Coronary artery (tissue), 2 donors: ENCODE measurements at regions not wholly inside any gene's neighbourhood (a gene's known extent, or its start where the extent isn't known, plus 50 kb on each side); places are given as distances from the start of the nearest gene placed in this dataset.
A peak's percentile ranks its signal among the peaks of the same experiment; 100 is the strongest.
"Not testable (repeated sequence)": the region's sequence is repeated elsewhere in the genome, so short reads cannot be mapped to it uniquely, and the experiment has no call there.

Experiments
- DNase-seq: peaks from one replicate; pipeline ENCODE4 v3.0.0-alpha.2; 2017; ENCODE audit warnings: low spot score
- H3K27ac ChIP-seq, 2 donors: fragments of 200-600 bp; sonication (generic); one replicate each; pipeline ENCODE4 v1.5.1; 2016 to 2019
- H3K4me3 ChIP-seq: fragments of 200-600 bp; sonication (generic); 2 replicates; pipeline ENCODE4 v1.5.1; 2016; ENCODE audit warnings: mild to moderate bottlenecking, moderate library complexity
- CTCF ChIP-seq: fragments of 200-600 bp; sonication (generic); IDR thresholded peaks from one replicate; pipeline ENCODE4 v1.5.1; 2019; ENCODE audit warnings: antibody characterized with exemption

- TF ChIP-seq CTCF, result no peak
- no peak for DNase-seq
- H3K27ac ChIP-seq, result peak overlapping the region; percentile 7 to 67
- no peak overlapping the region for H3K4me3 ChIP-seq
Measured at GRCh38 chr16:65313936-65314626, 192.2 kb upstream of the CDH11 start.

GRCh38 chr16:65312795-65313194 lies 190.9 kb upstream of the CDH11 start:
- Histone ChIP-seq H3K27ac (peak overlapping the region; percentile 46 to 80), H3K4me3 (no peak overlapping the region)
- DNase-seq, result no peak
- TF ChIP-seq CTCF, result no peak

- DNase-seq, result no peak
- Histone ChIP-seq H3K4me3 (no peak overlapping the region), H3K27ac (peak overlapping the region in 1 of 2 donors; percentile 72)
- TF ChIP-seq CTCF, result no peak
Measured at GRCh38 chr16:65312071-65312470, 190.2 kb upstream of the CDH11 start.

- H3K4me3 ChIP-seq, DNase-seq: not testable (repeated sequence)
- H3K27ac ChIP-seq, result peak overlapping the region in 1 of 2 donors; percentile 72
Measured at GRCh38 chr16:65310491-65310890, 188.6 kb upstream of the CDH11 start.

GRCh38 chr16:65309354-65309753 lies 187.5 kb upstream of the CDH11 start:
- Histone ChIP-seq H3K27ac (no peak overlapping the region), H3K4me3 (no peak overlapping the region)
- DNase-seq, result no peak
- TF ChIP-seq CTCF, result no peak

- Histone ChIP-seq H3K27ac (no peak overlapping the region), H3K4me3 (no peak overlapping the region)
- TF ChIP-seq CTCF, result no peak
- no peak for DNase-seq
Measured at GRCh38 chr16:65308506-65308905, 186.6 kb upstream of the CDH11 start.

GRCh38 chr16:65307286-65307685 lies 185.4 kb upstream of the CDH11 start:
- DNase-seq, result no peak
- H3K4me3 ChIP-seq, result no peak overlapping the region
- no peak overlapping the region for H3K27ac ChIP-seq
- TF ChIP-seq CTCF, result no peak
